ENCODE measurements at regions not wholly inside any gene's neighbourhood (a gene's known extent, or its start where the extent isn't known, plus 50 kb on each side); places are given as distances from the start of the nearest gene placed in this dataset.

GRCh38 chr4:164617911-164618310 is 136.0 kb upstream of the SMIM31 start:
- intact Hi-C loops (cut with DNase I) = no loop called here
- no peaks in the 10 kb centered on the region for H3K9me3 ChIP-seq (ENCODE audit: control insufficient read depth in 2 of 3, insufficient read depth in 1 of 3, low read length in 3 of 3)

DNA sequence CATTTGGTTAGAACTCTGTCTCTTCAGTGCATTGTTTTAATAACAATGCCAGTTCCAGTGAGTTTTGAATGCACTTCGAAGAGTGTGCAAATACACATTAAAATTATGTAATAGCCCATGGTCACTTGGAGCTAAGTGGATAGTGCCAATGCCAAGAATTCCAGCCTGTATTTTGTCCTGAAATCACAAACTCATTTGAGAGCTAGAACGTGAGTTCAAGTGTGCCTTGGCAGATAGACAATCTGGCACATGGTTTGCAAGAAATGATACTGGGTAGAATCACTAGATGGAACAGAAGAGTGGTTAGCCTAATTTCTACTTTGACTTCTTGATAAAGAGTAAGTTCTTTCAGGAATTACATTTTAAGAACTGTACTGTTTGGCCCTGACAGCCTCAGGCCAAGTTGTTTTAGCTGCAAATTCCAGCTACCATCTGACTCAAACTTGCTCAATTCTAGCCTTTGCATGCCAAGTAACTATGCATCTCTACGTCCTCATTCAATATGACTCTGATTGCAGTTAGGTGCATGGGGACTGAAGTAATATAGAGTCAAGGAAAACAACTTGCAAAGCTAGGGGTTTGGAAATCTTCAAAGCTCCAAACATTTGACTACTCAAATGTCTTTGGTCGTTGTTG is 131.9 kb upstream of the SMIM31 start:
- H3K4me3 ChIP-seq (ENCODE audit: low read length in 3 of 3) = no peak overlapping the region
- H3K9ac ChIP-seq (ENCODE audit: low read length in 3 of 3) = no peak overlapping the region
- intact Hi-C loops (cut with DNase I) = no loop called here
- no peaks in the 10 kb centered on the region for H3K27me3 ChIP-seq (ENCODE audit: control insufficient read depth, insufficient read depth, low read length)
- H3K9me3 ChIP-seq (ENCODE audit: control insufficient read depth in 2 of 3, insufficient read depth in 1 of 3, low read length in 3 of 3) = peaks cover 0 to 5% (median 0%) of the 10 kb centered on the region in 3 donors
- no peak for DNase-seq
- FAIRE-seq = no peak
- no peak overlapping the region for H3K27ac ChIP-seq (ENCODE audit: low read depth in 2 of 2, low read length in 2 of 2)
- no peaks in the 10 kb centered on the region for H3K36me3 ChIP-seq (ENCODE audit: control insufficient read depth in 2 of 3, insufficient read depth in 3 of 3, low read length in 3 of 3)
- TF ChIP-seq, protein P1, sequence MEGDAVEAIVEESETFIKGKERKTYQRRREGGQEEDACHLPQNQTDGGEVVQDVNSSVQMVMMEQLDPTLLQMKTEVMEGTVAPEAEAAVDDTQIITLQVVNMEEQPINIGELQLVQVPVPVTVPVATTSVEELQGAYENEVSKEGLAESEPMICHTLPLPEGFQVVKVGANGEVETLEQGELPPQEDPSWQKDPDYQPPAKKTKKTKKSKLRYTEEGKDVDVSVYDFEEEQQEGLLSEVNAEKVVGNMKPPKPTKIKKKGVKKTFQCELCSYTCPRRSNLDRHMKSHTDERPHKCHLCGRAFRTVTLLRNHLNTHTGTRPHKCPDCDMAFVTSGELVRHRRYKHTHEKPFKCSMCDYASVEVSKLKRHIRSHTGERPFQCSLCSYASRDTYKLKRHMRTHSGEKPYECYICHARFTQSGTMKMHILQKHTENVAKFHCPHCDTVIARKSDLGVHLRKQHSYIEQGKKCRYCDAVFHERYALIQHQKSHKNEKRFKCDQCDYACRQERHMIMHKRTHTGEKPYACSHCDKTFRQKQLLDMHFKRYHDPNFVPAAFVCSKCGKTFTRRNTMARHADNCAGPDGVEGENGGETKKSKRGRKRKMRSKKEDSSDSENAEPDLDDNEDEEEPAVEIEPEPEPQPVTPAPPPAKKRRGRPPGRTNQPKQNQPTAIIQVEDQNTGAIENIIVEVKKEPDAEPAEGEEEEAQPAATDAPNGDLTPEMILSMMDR (IDR thresholded peaks at IDR 0.05; ENCODE audit: borderline replicate concordance, extremely low read depth, insufficient read depth) = no peak
- no peaks in the 10 kb centered on the region for H3K4me1 ChIP-seq (ENCODE audit: control insufficient read depth in 2 of 3, insufficient read depth in 2 of 3, low read depth in 1 of 3, low read length in 3 of 3)

More at GRCh38 chr4:164617911-164618310, 136.0 kb upstream of the SMIM31 start:
- TF ChIP-seq, protein P1 (IDR thresholded peaks at IDR 0.05; ENCODE audit: borderline replicate concordance, extremely low read depth, insufficient read depth) = no peak
- Histone ChIP-seq H3K4me1 (ENCODE audit: control insufficient read depth in 2 of 3, insufficient read depth in 2 of 3, low read depth in 1 of 3, low read length in 3 of 3) (no peaks in the 10 kb centered on the region), H3K27ac (ENCODE audit: low read depth in 2 of 2, low read length in 2 of 2) (no peak overlapping the region), H3K4me3 (ENCODE audit: low read length in 3 of 3) (no peak overlapping the region), H3K36me3 (ENCODE audit: control insufficient read depth in 2 of 3, insufficient read depth in 3 of 3, low read length in 3 of 3) (no peaks in the 10 kb centered on the region), H3K27me3 (ENCODE audit: control insufficient read depth, insufficient read depth, low read length) (no peaks in the 10 kb centered on the region), H3K9ac (ENCODE audit: low read length in 3 of 3) (no peak overlapping the region)
- DNase-seq (no peak), FAIRE-seq (no peak)

DNA sequence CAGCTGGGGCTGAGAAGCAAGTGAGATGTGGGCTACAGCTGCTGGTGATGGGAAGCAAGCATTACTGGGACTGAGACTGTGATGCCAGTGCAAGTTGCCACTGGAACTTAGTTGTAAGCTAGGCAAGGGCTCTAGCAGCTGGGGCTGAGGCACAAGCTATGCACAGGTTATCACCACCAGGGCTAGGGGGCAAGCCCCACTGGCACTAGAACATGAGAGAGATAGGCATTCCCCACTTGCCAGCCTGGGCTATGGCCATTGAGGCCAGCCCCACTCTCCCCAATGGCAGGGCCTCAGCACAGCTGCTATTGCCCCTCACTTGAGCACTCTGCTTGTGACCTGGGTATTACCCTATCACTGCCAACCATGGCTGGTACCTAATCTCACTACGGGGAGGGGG is 130.8 kb upstream of the SMIM31 start:
- Histone ChIP-seq H3K9ac (ENCODE audit: low read length in 3 of 3) (no peak overlapping the region), H3K4me1 (ENCODE audit: control insufficient read depth in 2 of 3, insufficient read depth in 2 of 3, low read depth in 1 of 3, low read length in 3 of 3) (no peaks in the 10 kb centered on the region), H3K4me3 (ENCODE audit: low read length in 3 of 3) (no peak overlapping the region), H3K36me3 (ENCODE audit: control insufficient read depth in 2 of 3, insufficient read depth in 3 of 3, low read length in 3 of 3) (no peaks in the 10 kb centered on the region), H3K9me3 (ENCODE audit: control insufficient read depth in 2 of 3, insufficient read depth in 1 of 3, low read length in 3 of 3) (peaks cover 0 to 5% (median 0%) of the 10 kb centered on the region in 3 donors), H3K27me3 (ENCODE audit: control insufficient read depth, insufficient read depth, low read length) (no peaks in the 10 kb centered on the region), H3K27ac (ENCODE audit: low read depth in 2 of 2, low read length in 2 of 2) (no peak overlapping the region)
- intact Hi-C loops (cut with DNase I) = no loop called here
- TF ChIP-seq, protein P1 (IDR thresholded peaks at IDR 0.05; ENCODE audit: borderline replicate concordance, extremely low read depth, insufficient read depth) = no peak
- FAIRE-seq (no peak), DNase-seq (no peak)

GRCh38 chr4:164639001-164639400 is 114.9 kb upstream of the SMIM31 start:
- no peaks in the 10 kb centered on the region for H3K27me3 ChIP-seq (ENCODE audit: control insufficient read depth, insufficient read depth, low read length)
- H3K27ac ChIP-seq (ENCODE audit: low read depth in 2 of 2, low read length in 2 of 2) = no peak overlapping the region
- H3K4me3 ChIP-seq (ENCODE audit: low read length in 3 of 3) = no peak overlapping the region
- no peaks in the 10 kb centered on the region for H3K4me1 ChIP-seq (ENCODE audit: control insufficient read depth in 2 of 3, insufficient read depth in 2 of 3, low read depth in 1 of 3, low read length in 3 of 3)
- DNase-seq = no peak
- H3K9me3 ChIP-seq (ENCODE audit: control insufficient read depth in 2 of 3, insufficient read depth in 1 of 3, low read length in 3 of 3) = peaks cover 0 to 4% (median 0%) of the 10 kb centered on the region in 3 donors
- FAIRE-seq = no peak
- no peak overlapping the region for H3K9ac ChIP-seq (ENCODE audit: low read length in 3 of 3)
- TF ChIP-seq, protein P1 (IDR thresholded peaks at IDR 0.05; ENCODE audit: borderline replicate concordance, extremely low read depth, insufficient read depth) = no peak
- no peaks in the 10 kb centered on the region for H3K36me3 ChIP-seq (ENCODE audit: control insufficient read depth in 2 of 3, insufficient read depth in 3 of 3, low read length in 3 of 3)
- intact Hi-C loops (cut with DNase I) = no loop called here
